GM23338 (cell line): ENCODE measurements at regions not wholly inside any gene's neighbourhood (a gene's known extent, or its start where the extent isn't known, plus 50 kb on each side); places are given as distances from the start of the nearest gene placed in this dataset.

ENCODE experiments used
- ATAC-seq: fragments of 200-7000 bp; cut with Tn5 transposase; 3 replicates; pipeline ENCODE4 v1.9.1; 2020
- DNase-seq: peaks from one replicate; pipeline ENCODE4 v3.0.0-alpha.2; 2015; ENCODE audit warnings: low spot score
- H2AFZ ChIP-seq: fragments of 200-600 bp; sonication (generic); 2 replicates; pipeline ENCODE4 v1.8.0; 2016; ENCODE audit warnings: antibody characterized with exemption, mild to moderate bottlenecking, moderate library complexity
- H3F3A ChIP-seq: fragments of 200-600 bp; sonication (generic); replicated peaks from 2 replicates; pipeline ENCODE4 v1.8.0; 2017; ENCODE audit warnings: antibody characterized with exemption, mixed run types, low read depth
- H3K27ac ChIP-seq: fragments of 200-600 bp; sonication (generic); 2 replicates; pipeline ENCODE4 v1.6.1; 2016; ENCODE audit warnings: low read depth
- H3K27me3 ChIP-seq: fragments of 200-600 bp; sonication (generic); 2 replicates; pipeline ENCODE4 v1.8.0; 2016; ENCODE audit warnings: mild to moderate bottlenecking, mixed run types, moderate library complexity; ENCODE audit not compliant: insufficient read depth
- H3K36me3 ChIP-seq: fragments of 200-600 bp; sonication (generic); 2 replicates; pipeline ENCODE4 v1.8.0; 2016; ENCODE audit warnings: mild to moderate bottlenecking; ENCODE audit not compliant: insufficient read depth
- H3K4me1 ChIP-seq: fragments of 200-600 bp; sonication (generic); 2 replicates; pipeline ENCODE4 v1.8.0; 2016; ENCODE audit warnings: mild to moderate bottlenecking, moderate library complexity; ENCODE audit not compliant: insufficient read depth
- H3K4me2 ChIP-seq: fragments of 200-600 bp; sonication (generic); 2 replicates; pipeline ENCODE4 v1.7.1; 2017; ENCODE audit warnings: mixed run types
- H3K4me3 ChIP-seq: fragments of 200-600 bp; sonication (generic); 2 replicates; pipeline ENCODE4 v1.6.1; 2016; ENCODE audit warnings: mixed run types
- H3K79me2 ChIP-seq: fragments of 200-600 bp; sonication (generic); replicated peaks from 2 replicates; pipeline ENCODE4 v1.8.0; 2017; ENCODE audit warnings: mild to moderate bottlenecking; ENCODE audit not compliant: insufficient read depth
- H3K9me2 ChIP-seq: fragments of 200-600 bp; sonication (generic); 2 replicates; pipeline ENCODE4 v1.8.0; 2017; ENCODE audit not compliant: insufficient read depth
- H4K20me1 ChIP-seq: fragments of 200-600 bp; sonication (generic); replicated peaks from 2 replicates; pipeline ENCODE4 v1.8.0; 2017; ENCODE audit warnings: mild to moderate bottlenecking; ENCODE audit not compliant: insufficient read depth
- H3K27ac Mint-ChIP-seq: 2 replicates; pipeline ENCODE4 v1.8.0; 2020; ENCODE audit warnings: inconsistent platforms, mild to moderate bottlenecking, moderate library complexity, mixed read lengths
- H3K27me3 Mint-ChIP-seq: 3 replicates; pipeline ENCODE4 v1.8.0; 2022; ENCODE audit warnings: low read depth, mild to moderate bottlenecking, moderate library complexity, mixed read lengths, inconsistent platforms; ENCODE audit not compliant: insufficient read depth, poor library complexity
- H3K36me3 Mint-ChIP-seq: 3 replicates; pipeline ENCODE4 v1.8.0; 2021; ENCODE audit warnings: low read depth, mild to moderate bottlenecking, inconsistent platforms, moderate library complexity, mixed read lengths
- H3K4me1 Mint-ChIP-seq: 3 replicates; pipeline ENCODE4 v1.8.0; 2020; ENCODE audit warnings: mild to moderate bottlenecking, inconsistent platforms, mixed read lengths
- H3K4me3 Mint-ChIP-seq: 3 replicates; pipeline ENCODE4 v1.8.0; 2021; ENCODE audit warnings: moderate library complexity, mild to moderate bottlenecking, inconsistent platforms, mixed read lengths
- H3K9me3 Mint-ChIP-seq: 3 replicates; pipeline ENCODE4 v1.8.0; 2020; ENCODE audit warnings: moderate library complexity, mild to moderate bottlenecking, inconsistent platforms, mixed read lengths
- CREB1 ChIP-seq: fragments of 250-450 bp; sonication (Bioruptor Pico); IDR thresholded peaks from 2 replicates; pipeline ENCODE4 v1.5.0; 2020; ENCODE audit warnings: low read depth, mild to moderate bottlenecking, moderate library complexity
- EZH2phosphoT487 ChIP-seq: fragments of 200-600 bp; sonication (generic); IDR thresholded peaks from one replicate; pipeline ENCODE4 v1.8.1; 2018; ENCODE audit warnings: antibody characterized with exemption; ENCODE audit not compliant: unreplicated experiment
- JUNB ChIP-seq: IDR thresholded peaks from one replicate; pipeline ENCODE4 v1.6.1; 2016; ENCODE audit warnings: antibody characterized with exemption; ENCODE audit not compliant: unreplicated experiment
- NANOG ChIP-seq: IDR thresholded peaks from 2 replicates; pipeline ENCODE4 v1.6.1; 2016; ENCODE audit warnings: antibody characterized with exemption, borderline replicate concordance
- STAT1 ChIP-seq: IDR thresholded peaks from one replicate; pipeline ENCODE4 v1.6.1; 2016; ENCODE audit warnings: antibody characterized with exemption; ENCODE audit not compliant: unreplicated experiment
- ZNF114 ChIP-seq: fragments of 250-450 bp; sonication (Bioruptor Pico); IDR thresholded peaks from 2 replicates; pipeline ENCODE4 v1.5.0; 2020; ENCODE audit warnings: mild to moderate bottlenecking, moderate library complexity
- ZNF462 ChIP-seq: fragments of 250-450 bp; sonication (Bioruptor Pico); IDR thresholded peaks from 2 replicates; pipeline ENCODE4 v1.5.0; 2020; ENCODE audit warnings: mild to moderate bottlenecking, moderate library complexity
- TF ChIP-seq, protein P1 (sequence below): IDR thresholded peaks from one replicate; pipeline ENCODE4 v1.6.1; 2018; ENCODE audit warnings: antibody characterized with exemption; ENCODE audit not compliant: unreplicated experiment

DNA sequence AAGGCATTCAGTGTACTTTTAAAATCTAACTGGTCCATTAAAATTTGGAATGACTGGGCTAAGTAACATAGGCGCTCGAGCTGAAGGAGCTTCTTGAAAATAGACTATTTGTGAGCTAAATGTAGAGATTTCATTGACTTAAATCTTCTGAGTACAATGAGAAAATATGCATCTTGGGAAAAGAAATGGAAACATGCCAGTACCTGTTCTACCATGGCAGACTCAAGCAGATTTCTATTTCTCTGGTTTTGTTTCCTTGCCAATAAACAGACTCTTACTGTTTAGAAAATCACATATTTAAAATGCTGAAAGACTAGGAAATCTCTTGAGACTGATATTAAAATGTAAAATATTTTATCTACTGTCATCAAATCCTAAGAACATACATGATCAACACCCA, 678.1 kb downstream of the FAT4 start:
- no peaks in the 10 kb centered on the region for H3F3A ChIP-seq
- Mint-ChIP-seq H3K9me3 (no peaks in the 10 kb centered on the region), H3K27me3 (peaks cover 2% of the 10 kb centered on the region), H3K27ac (no peak overlapping the region), H3K4me1 (peaks cover 8% of the 10 kb centered on the region; the same call in 2 of the 3 replicates), H3K4me3 (no peak overlapping the region), H3K36me3 (no peaks in the 10 kb centered on the region)
- H3K4me3 ChIP-seq: no peak overlapping the region
- no peaks in the 10 kb centered on the region for H3K36me3 ChIP-seq
- no peaks in the 10 kb centered on the region for H3K27me3 ChIP-seq
- H3K27ac ChIP-seq: no peak overlapping the region
- H3K9me2 ChIP-seq: no peaks in the 10 kb centered on the region
- no peak overlapping the region for H3K4me2 ChIP-seq
- H3K4me1 ChIP-seq: no peaks in the 10 kb centered on the region
- H3K79me2 ChIP-seq: no peaks in the 10 kb centered on the region
- ATAC-seq: no peak
- no peak overlapping the region for H2AFZ ChIP-seq
- TF ChIP-seq JUNB (no peak), NANOG (no peak), EZH2phosphoT487 (no peak), CREB1 (CRISPR knock-in tag) (no peak), ZNF462 (CRISPR knock-in tag) (no peak), ZNF114 (CRISPR knock-in tag) (no peak), STAT1 (no peak)
- TF ChIP-seq, protein P1, sequence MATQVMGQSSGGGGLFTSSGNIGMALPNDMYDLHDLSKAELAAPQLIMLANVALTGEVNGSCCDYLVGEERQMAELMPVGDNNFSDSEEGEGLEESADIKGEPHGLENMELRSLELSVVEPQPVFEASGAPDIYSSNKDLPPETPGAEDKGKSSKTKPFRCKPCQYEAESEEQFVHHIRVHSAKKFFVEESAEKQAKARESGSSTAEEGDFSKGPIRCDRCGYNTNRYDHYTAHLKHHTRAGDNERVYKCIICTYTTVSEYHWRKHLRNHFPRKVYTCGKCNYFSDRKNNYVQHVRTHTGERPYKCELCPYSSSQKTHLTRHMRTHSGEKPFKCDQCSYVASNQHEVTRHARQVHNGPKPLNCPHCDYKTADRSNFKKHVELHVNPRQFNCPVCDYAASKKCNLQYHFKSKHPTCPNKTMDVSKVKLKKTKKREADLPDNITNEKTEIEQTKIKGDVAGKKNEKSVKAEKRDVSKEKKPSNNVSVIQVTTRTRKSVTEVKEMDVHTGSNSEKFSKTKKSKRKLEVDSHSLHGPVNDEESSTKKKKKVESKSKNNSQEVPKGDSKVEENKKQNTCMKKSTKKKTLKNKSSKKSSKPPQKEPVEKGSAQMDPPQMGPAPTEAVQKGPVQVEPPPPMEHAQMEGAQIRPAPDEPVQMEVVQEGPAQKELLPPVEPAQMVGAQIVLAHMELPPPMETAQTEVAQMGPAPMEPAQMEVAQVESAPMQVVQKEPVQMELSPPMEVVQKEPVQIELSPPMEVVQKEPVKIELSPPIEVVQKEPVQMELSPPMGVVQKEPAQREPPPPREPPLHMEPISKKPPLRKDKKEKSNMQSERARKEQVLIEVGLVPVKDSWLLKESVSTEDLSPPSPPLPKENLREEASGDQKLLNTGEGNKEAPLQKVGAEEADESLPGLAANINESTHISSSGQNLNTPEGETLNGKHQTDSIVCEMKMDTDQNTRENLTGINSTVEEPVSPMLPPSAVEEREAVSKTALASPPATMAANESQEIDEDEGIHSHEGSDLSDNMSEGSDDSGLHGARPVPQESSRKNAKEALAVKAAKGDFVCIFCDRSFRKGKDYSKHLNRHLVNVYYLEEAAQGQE: no peak
- H4K20me1 ChIP-seq: no peaks in the 10 kb centered on the region
- no peak for DNase-seq
